ENCODE measurements at regions not wholly inside any gene's neighbourhood (a gene's known extent, or its start where the extent isn't known, plus 50 kb on each side); places are given as distances from the start of the nearest gene placed in this dataset.
"Not testable (repeated sequence)": the region's sequence is repeated elsewhere in the genome, so short reads cannot be mapped to it uniquely, and the experiment has no call there.

GRCh38 chr6:155795173-155795796 lies 339.6 kb upstream of the NOX3 start:
- DNase-seq = no peak

- no peak for DNase-seq
Measured at GRCh38 chr6:155791891-155792290, 336.3 kb upstream of the NOX3 start.

- no peak for DNase-seq
Measured at GRCh38 chr6:155791186-155791585, 335.5 kb upstream of the NOX3 start.

GRCh38 chr6:155787168-155787567 lies 331.5 kb upstream of the NOX3 start:
- DNase-seq = no peak

GRCh38 chr6:155786528-155786927 lies 330.9 kb upstream of the NOX3 start:
- DNase-seq = no peak

GRCh38 chr6:155782739-155783459 lies 327.3 kb upstream of the NOX3 start:
- DNase-seq = peak; percentile 82

GRCh38 chr6:155782320-155782731 lies 326.7 kb upstream of the NOX3 start:
- peak; percentile 95 for DNase-seq

- no peak for DNase-seq
Measured at GRCh38 chr6:155779456-155779855, 323.8 kb upstream of the NOX3 start.

GRCh38 chr6:155778336-155778735 lies 322.7 kb upstream of the NOX3 start:
- peak; percentile 30 for DNase-seq

- DNase-seq = no peak
Measured at GRCh38 chr6:155771822-155772221, 316.2 kb upstream of the NOX3 start.

GRCh38 chr6:155770856-155771255 lies 315.2 kb upstream of the NOX3 start:
- DNase-seq = no peak

- DNase-seq = no peak
Measured at GRCh38 chr6:155770313-155770712, 314.7 kb upstream of the NOX3 start.

GRCh38 chr6:155765275-155766194 lies 309.9 kb upstream of the NOX3 start:
- peak; percentile 75 for DNase-seq

- DNase-seq = no peak
Measured at GRCh38 chr6:155762649-155763048, 307.0 kb upstream of the NOX3 start.

GRCh38 chr6:155755452-155755851 lies 299.8 kb upstream of the NOX3 start:
- no peak for DNase-seq

GRCh38 chr6:155748778-155749177 lies 293.1 kb upstream of the NOX3 start:
- DNase-seq = not testable (repeated sequence)

GRCh38 chr6:155747491-155747890 lies 291.9 kb upstream of the NOX3 start:
- no peak for DNase-seq

- no peak for DNase-seq
Measured at GRCh38 chr6:155740781-155741399, 285.3 kb upstream of the NOX3 start.

GRCh38 chr6:155738602-155739105 lies 283.0 kb upstream of the NOX3 start:
- DNase-seq = no peak

- DNase-seq = no peak
Measured at GRCh38 chr6:155717374-155717773, 261.7 kb upstream of the NOX3 start.

GRCh38 chr6:155710704-155711103 lies 255.1 kb upstream of the NOX3 start:
- no peak for DNase-seq

GRCh38 chr6:155709262-155709661 lies 253.6 kb upstream of the NOX3 start:
- DNase-seq = no peak

GRCh38 chr6:155708100-155708499 lies 252.5 kb upstream of the NOX3 start:
- no peak for DNase-seq

Measured in fibroblast of skin of right biceps (primary cell).